ENCODE measurements at regions not wholly inside any gene's neighbourhood (a gene's known extent, or its start where the extent isn't known, plus 50 kb on each side); places are given as distances from the start of the nearest gene placed in this dataset.

GRCh38 chr15:72912121-72912520 is 128.6 kb upstream of the ADPGK start:
- no peaks in the 10 kb centered on the region for H3K27me3 ChIP-seq
- intact Hi-C loops (cut with DNase I; ENCODE audit: low total_unique reads) = no loop called here
- H3K36me3 ChIP-seq = no peaks in the 10 kb centered on the region
- no peaks in the 10 kb centered on the region for H3K4me1 ChIP-seq
- H3K4me3 ChIP-seq = no peak overlapping the region
- no peak for TF ChIP-seq CTCF (IDR thresholded peaks at IDR 0.05)
- H3K27ac ChIP-seq = no peak overlapping the region
- no peak for DNase-seq
- no peaks in the 10 kb centered on the region for H3K9me3 ChIP-seq

GRCh38 chr15:72911626-72912025 is 128.1 kb upstream of the ADPGK start:
- H3K27me3 ChIP-seq = no peaks in the 10 kb centered on the region
- intact Hi-C loops (cut with DNase I; ENCODE audit: low total_unique reads) = no loop called here
- no peak for DNase-seq
- no peaks in the 10 kb centered on the region for H3K36me3 ChIP-seq
- H3K9me3 ChIP-seq = no peaks in the 10 kb centered on the region
- H3K4me3 ChIP-seq = no peak overlapping the region
- H3K4me1 ChIP-seq = no peaks in the 10 kb centered on the region
- no peak overlapping the region for H3K27ac ChIP-seq
- TF ChIP-seq CTCF (IDR thresholded peaks at IDR 0.05) = no peak

GRCh38 chr15:72908713-72909112 is 125.2 kb upstream of the ADPGK start:
- Histone ChIP-seq H3K4me3 (no peak overlapping the region), H3K36me3 (no peaks in the 10 kb centered on the region), H3K27me3 (no peaks in the 10 kb centered on the region), H3K27ac (no peak overlapping the region), H3K4me1 (no peaks in the 10 kb centered on the region), H3K9me3 (no peaks in the 10 kb centered on the region)
- TF ChIP-seq CTCF (IDR thresholded peaks at IDR 0.05) = no peak
- intact Hi-C loops (cut with DNase I; ENCODE audit: low total_unique reads) = no loop called here
- no peak for DNase-seq

GRCh38 chr15:72907733-72908132 is 124.2 kb upstream of the ADPGK start:
- DNase-seq = no peak
- H3K27ac ChIP-seq = no peak overlapping the region
- peaks cover 0 to 8% (median 5%) of the 10 kb centered on the region in 4 donors for H3K4me1 ChIP-seq
- TF ChIP-seq CTCF (IDR thresholded peaks at IDR 0.05) = no peak
- intact Hi-C loops (cut with DNase I; ENCODE audit: low total_unique reads) = no loop called here
- H3K9me3 ChIP-seq = no peaks in the 10 kb centered on the region
- H3K36me3 ChIP-seq = no peaks in the 10 kb centered on the region
- H3K27me3 ChIP-seq = no peaks in the 10 kb centered on the region
- H3K4me3 ChIP-seq = no peak overlapping the region

GRCh38 chr15:72902919-72903260 is 119.3 kb upstream of the ADPGK start:
- no peak for DNase-seq
- Histone ChIP-seq H3K4me1 (peaks cover 0 to 51% (median 32%) of the 10 kb centered on the region in 4 donors), H3K27ac (peak overlapping the region; percentile 20 to 61), H3K36me3 (no peaks in the 10 kb centered on the region), H3K4me3 (no peak overlapping the region), H3K27me3 (no peaks in the 10 kb centered on the region), H3K9me3 (no peaks in the 10 kb centered on the region)
- intact Hi-C loops (cut with DNase I; ENCODE audit: low total_unique reads) = no loop called here
- TF ChIP-seq CTCF (IDR thresholded peaks at IDR 0.05) = no peak

- no peak for TF ChIP-seq CTCF (IDR thresholded peaks at IDR 0.05)
- H3K36me3 ChIP-seq = no peaks in the 10 kb centered on the region
- H3K9me3 ChIP-seq = no peaks in the 10 kb centered on the region
- peak overlapping the region; percentile 23 to 61 for H3K27ac ChIP-seq
- peak overlapping the region in 1 of 2 donors; percentile 6 for H3K4me3 ChIP-seq
- DNase-seq = peak; percentile 61 to 88
- H3K4me1 ChIP-seq = peaks cover 0 to 51% (median 32%) of the 10 kb centered on the region in 4 donors
- intact Hi-C loops (cut with DNase I; ENCODE audit: low total_unique reads) = no loop called here
- H3K27me3 ChIP-seq = no peaks in the 10 kb centered on the region
These were observed 118.8 kb upstream of the ADPGK start for GRCh38 chr15:72902245-72902918.
